ENCODE measurements at regions not wholly inside any gene's neighbourhood (a gene's known extent, or its start where the extent isn't known, plus 50 kb on each side); places are given as distances from the start of the nearest gene placed in this dataset.

- ATAC-seq (no peak), DNase-seq (ENCODE audit: low read depth, low spot score) (no peak)
- H3K27ac ChIP-seq (ENCODE audit: low read length) = no peak overlapping the region
- H3K27me3 ChIP-seq (ENCODE audit: control insufficient read depth, insufficient read depth, low read length) = no peaks in the 10 kb centered on the region
- in situ Hi-C loops (cut with HindIII; ENCODE audit: low pct_unique_long_range_greater_than_20kb, low sequenced_read_pairs) = no loop called here
- no peaks in the 10 kb centered on the region for H3K4me1 ChIP-seq (ENCODE audit: control insufficient read depth, insufficient read depth, low read length)
- H3K9me3 ChIP-seq (ENCODE audit: control insufficient read depth, insufficient read depth, low read depth, low read length) = no peaks in the 10 kb centered on the region
- intact Hi-C loops (cut with micrococcal nuclease; ENCODE audit: unreplicated experiment) = no loop called here
- TF ChIP-seq SIN3A (IDR thresholded peaks at IDR 0.05; ENCODE audit: borderline replicate concordance, insufficient read depth, low read depth, low read length) = no peak
- no peak for TF ChIP-seq CTCF (IDR thresholded peaks at IDR 0.05)
- no peak for TF ChIP-seq TCF7L2 (IDR thresholded peaks at IDR 0.05; ENCODE audit: low read depth, low read length)
- no peak for TF ChIP-seq POLR2AphosphoS5 (IDR thresholded peaks at IDR 0.05; ENCODE audit: low read depth, low read length)
- no peak for TF ChIP-seq REST (IDR thresholded peaks at IDR 0.05; ENCODE audit: insufficient read depth in 1 of 2, low read depth in 2 of 2, low read length in 1 of 2)
- no peak overlapping the region for H3K4me3 ChIP-seq (ENCODE audit: low read depth in 2 of 2, low read length in 2 of 2)
- ChIA-PET POLR2A (no interaction called here), CTCF (no interaction called here)
- no peaks in the 10 kb centered on the region for H3K36me3 ChIP-seq (ENCODE audit: control insufficient read depth, insufficient read depth, low read length)
- no TSS peak for BruUV-seq (replicated peaks)
These were observed 457.2 kb upstream of the PBX1 start for GRCh38 chr1:164101802-164102201.

GRCh38 chr1:164131949-164132348 is 427.0 kb upstream of the PBX1 start:
- ChIA-PET CTCF (no interaction called here), POLR2A (no interaction called here)
- no peak for TF ChIP-seq POLR2AphosphoS5 (IDR thresholded peaks at IDR 0.05; ENCODE audit: low read depth, low read length)
- TF ChIP-seq REST (IDR thresholded peaks at IDR 0.05; ENCODE audit: insufficient read depth in 1 of 2, low read depth in 2 of 2, low read length in 1 of 2) = no peak
- TF ChIP-seq CTCF (IDR thresholded peaks at IDR 0.05) = no peak
- TF ChIP-seq SIN3A (IDR thresholded peaks at IDR 0.05; ENCODE audit: borderline replicate concordance, insufficient read depth, low read depth, low read length) = no peak
- TF ChIP-seq TCF7L2 (IDR thresholded peaks at IDR 0.05; ENCODE audit: low read depth, low read length) = no peak
- Histone ChIP-seq H3K9me3 (ENCODE audit: control insufficient read depth, insufficient read depth, low read depth, low read length) (no peaks in the 10 kb centered on the region), H3K4me1 (ENCODE audit: control insufficient read depth, insufficient read depth, low read length) (no peaks in the 10 kb centered on the region), H3K36me3 (ENCODE audit: control insufficient read depth, insufficient read depth, low read length) (no peaks in the 10 kb centered on the region), H3K4me3 (ENCODE audit: low read depth in 2 of 2, low read length in 2 of 2) (no peak overlapping the region), H3K27me3 (ENCODE audit: control insufficient read depth, insufficient read depth, low read length) (no peaks in the 10 kb centered on the region), H3K27ac (ENCODE audit: low read length) (no peak overlapping the region)
- BruUV-seq (replicated peaks) = no TSS peak
- in situ Hi-C loops (cut with HindIII; ENCODE audit: low pct_unique_long_range_greater_than_20kb, low sequenced_read_pairs) = no loop called here
- intact Hi-C loops (cut with micrococcal nuclease; ENCODE audit: unreplicated experiment) = no loop called here
- no peak for ATAC-seq
- DNase-seq (ENCODE audit: low read depth, low spot score) = no peak
